ENCODE measurements at regions not wholly inside any gene's neighbourhood (a gene's known extent, or its start where the extent isn't known, plus 50 kb on each side); places are given as distances from the start of the nearest gene placed in this dataset.

DNA sequence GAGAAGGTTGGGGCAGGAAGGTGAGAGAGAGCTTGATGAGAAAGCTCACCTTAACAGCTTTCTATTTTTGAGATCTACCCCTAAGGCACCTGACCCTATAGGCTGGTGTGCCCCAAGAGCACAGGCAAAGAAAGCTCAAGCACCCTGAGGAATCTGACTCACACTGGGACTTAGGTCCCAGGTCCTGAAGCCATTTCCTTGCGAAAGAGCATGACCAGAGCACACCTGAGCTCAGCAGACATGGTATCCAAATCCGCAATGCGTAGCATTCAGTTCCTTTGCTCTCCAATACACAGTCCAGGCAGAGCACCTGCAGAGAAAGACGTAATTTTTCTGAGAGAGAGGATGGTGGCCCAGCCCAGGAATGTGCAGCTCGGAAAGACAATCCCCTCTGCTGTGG lies 112.1 kb upstream of the LPP start:
- Histone ChIP-seq H3K4me1 (peaks cover 12% of the 10 kb centered on the region), H3K9me3 (replicated peaks) (no peaks in the 10 kb centered on the region), H3K27ac (replicated peaks) (peak overlapping the region; percentile 23), H3K27me3 (ENCODE audit: low read depth) (no peaks in the 10 kb centered on the region), H3K36me3 (no peaks in the 10 kb centered on the region), H3K4me3 (no peak overlapping the region)
- DNase-seq = no peak
- TF ChIP-seq, protein P1, sequence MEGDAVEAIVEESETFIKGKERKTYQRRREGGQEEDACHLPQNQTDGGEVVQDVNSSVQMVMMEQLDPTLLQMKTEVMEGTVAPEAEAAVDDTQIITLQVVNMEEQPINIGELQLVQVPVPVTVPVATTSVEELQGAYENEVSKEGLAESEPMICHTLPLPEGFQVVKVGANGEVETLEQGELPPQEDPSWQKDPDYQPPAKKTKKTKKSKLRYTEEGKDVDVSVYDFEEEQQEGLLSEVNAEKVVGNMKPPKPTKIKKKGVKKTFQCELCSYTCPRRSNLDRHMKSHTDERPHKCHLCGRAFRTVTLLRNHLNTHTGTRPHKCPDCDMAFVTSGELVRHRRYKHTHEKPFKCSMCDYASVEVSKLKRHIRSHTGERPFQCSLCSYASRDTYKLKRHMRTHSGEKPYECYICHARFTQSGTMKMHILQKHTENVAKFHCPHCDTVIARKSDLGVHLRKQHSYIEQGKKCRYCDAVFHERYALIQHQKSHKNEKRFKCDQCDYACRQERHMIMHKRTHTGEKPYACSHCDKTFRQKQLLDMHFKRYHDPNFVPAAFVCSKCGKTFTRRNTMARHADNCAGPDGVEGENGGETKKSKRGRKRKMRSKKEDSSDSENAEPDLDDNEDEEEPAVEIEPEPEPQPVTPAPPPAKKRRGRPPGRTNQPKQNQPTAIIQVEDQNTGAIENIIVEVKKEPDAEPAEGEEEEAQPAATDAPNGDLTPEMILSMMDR (IDR thresholded peaks at IDR 0.05; ENCODE audit: borderline replicate concordance) = no peak
- intact Hi-C loops (cut with micrococcal nuclease) = no loop called here

- peak overlapping the region; percentile 23 for H3K27ac ChIP-seq (replicated peaks)
- H3K4me3 ChIP-seq = no peak overlapping the region
- H3K27me3 ChIP-seq (ENCODE audit: low read depth) = no peaks in the 10 kb centered on the region
- TF ChIP-seq, protein P1 (IDR thresholded peaks at IDR 0.05; ENCODE audit: borderline replicate concordance) = no peak
- no peaks in the 10 kb centered on the region for H3K9me3 ChIP-seq (replicated peaks)
- no peak for DNase-seq
- H3K4me1 ChIP-seq = peaks cover 7% of the 10 kb centered on the region
- H3K36me3 ChIP-seq = no peaks in the 10 kb centered on the region
- intact Hi-C loops (cut with micrococcal nuclease) = no loop called here
Measured at GRCh38 chr3:188042466-188042865, 111.5 kb upstream of the LPP start.

DNA sequence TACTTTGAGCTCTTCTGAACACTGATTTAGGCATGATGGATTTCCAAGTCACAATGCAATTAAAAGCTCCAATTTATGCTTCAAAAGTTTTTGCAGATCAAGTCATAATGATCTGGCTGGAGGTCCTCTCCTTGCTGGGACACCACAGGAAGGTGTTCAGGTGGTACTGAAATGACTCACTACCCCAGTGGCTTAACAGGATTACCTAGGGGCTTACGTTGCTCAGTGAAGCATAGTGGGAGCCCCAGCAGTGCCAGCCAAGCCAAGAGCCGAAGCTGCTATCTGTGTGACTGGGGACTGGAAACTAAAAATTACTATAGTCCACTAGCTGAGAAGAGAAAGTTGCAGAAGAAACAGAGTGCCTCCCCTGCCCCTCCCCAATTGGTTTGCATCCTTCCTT lies 110.1 kb upstream of the LPP start:
- no peak overlapping the region for H3K27ac ChIP-seq (replicated peaks)
- H3K4me1 ChIP-seq = no peaks in the 10 kb centered on the region
- TF ChIP-seq, protein P1 (IDR thresholded peaks at IDR 0.05; ENCODE audit: borderline replicate concordance) = no peak
- no peaks in the 10 kb centered on the region for H3K27me3 ChIP-seq (ENCODE audit: low read depth)
- no peak overlapping the region for H3K4me3 ChIP-seq
- intact Hi-C loops (cut with micrococcal nuclease) = no loop called here
- no peaks in the 10 kb centered on the region for H3K36me3 ChIP-seq
- no peak for DNase-seq
- H3K9me3 ChIP-seq (replicated peaks) = no peaks in the 10 kb centered on the region

DNA sequence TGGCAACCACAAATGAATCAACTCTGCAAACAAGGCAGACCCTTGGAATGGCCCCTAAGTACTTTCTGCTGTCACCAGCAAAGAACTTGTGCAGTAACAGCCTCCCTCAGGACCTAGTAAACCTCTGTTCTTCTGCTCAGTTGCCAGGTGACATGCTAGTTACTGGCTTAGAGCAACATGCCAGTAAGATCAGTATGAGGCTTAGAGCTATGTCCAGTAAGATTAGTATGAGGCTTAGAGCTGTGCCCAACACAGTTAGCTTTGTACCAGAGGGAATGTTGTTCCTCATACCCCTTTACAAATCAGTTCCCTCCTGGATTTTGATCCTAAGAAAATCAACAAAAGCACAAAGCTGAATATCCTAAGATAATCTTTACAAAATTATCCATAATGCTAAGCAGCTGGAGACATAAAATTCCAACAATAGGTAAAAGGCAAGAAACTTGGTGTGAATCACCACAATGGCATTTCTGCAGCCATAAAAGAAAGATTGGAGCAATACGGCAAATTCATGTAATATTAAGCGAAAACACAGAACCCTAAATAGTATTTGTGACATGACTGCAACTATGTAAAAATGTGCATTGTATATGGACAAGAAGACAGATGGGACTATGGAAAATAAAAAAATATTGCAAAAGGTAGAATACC lies 107.3 kb upstream of the LPP start:
- Histone ChIP-seq H3K36me3 (no peaks in the 10 kb centered on the region), H3K4me1 (peaks cover 2% of the 10 kb centered on the region), H3K27ac (replicated peaks) (no peak overlapping the region), H3K9me3 (replicated peaks) (no peaks in the 10 kb centered on the region), H3K27me3 (ENCODE audit: low read depth) (no peaks in the 10 kb centered on the region), H3K4me3 (no peak overlapping the region)
- DNase-seq = no peak
- intact Hi-C loops (cut with micrococcal nuclease) = no loop called here
- TF ChIP-seq, protein P1 (IDR thresholded peaks at IDR 0.05; ENCODE audit: borderline replicate concordance) = no peak

- H3K36me3 ChIP-seq = no peaks in the 10 kb centered on the region
- TF ChIP-seq, protein P1 (IDR thresholded peaks at IDR 0.05; ENCODE audit: borderline replicate concordance) = no peak
- H3K27me3 ChIP-seq (ENCODE audit: low read depth) = no peaks in the 10 kb centered on the region
- H3K27ac ChIP-seq (replicated peaks) = no peak overlapping the region
- H3K4me3 ChIP-seq = no peak overlapping the region
- intact Hi-C loops (cut with micrococcal nuclease) = no loop called here
- H3K9me3 ChIP-seq (replicated peaks) = no peaks in the 10 kb centered on the region
- DNase-seq = no peak
- peaks cover 10% of the 10 kb centered on the region for H3K4me1 ChIP-seq
Measured at GRCh38 chr3:188047536-188047935, 106.4 kb upstream of the LPP start.

Data from left ventricle myocardium inferior (tissue), 1 donor.